ENCODE measurements at regions not wholly inside any gene's neighbourhood (a gene's known extent, or its start where the extent isn't known, plus 50 kb on each side); places are given as distances from the start of the nearest gene placed in this dataset.

- DNase-seq = no peak
These were observed 554.9 kb downstream of the TCERG1L start for GRCh38 chr10:130756651-130757050.

GRCh38 chr10:130757271-130757670 is 554.2 kb downstream of the TCERG1L start:
- no peak for DNase-seq

- DNase-seq = no peak
These were observed 553.6 kb downstream of the TCERG1L start for GRCh38 chr10:130757821-130758489.

GRCh38 chr10:130758529-130758928 is 553.0 kb downstream of the TCERG1L start:
- no peak for DNase-seq

GRCh38 chr10:130761032-130761575 is 550.4 kb downstream of the TCERG1L start:
- DNase-seq = no peak

DNA sequence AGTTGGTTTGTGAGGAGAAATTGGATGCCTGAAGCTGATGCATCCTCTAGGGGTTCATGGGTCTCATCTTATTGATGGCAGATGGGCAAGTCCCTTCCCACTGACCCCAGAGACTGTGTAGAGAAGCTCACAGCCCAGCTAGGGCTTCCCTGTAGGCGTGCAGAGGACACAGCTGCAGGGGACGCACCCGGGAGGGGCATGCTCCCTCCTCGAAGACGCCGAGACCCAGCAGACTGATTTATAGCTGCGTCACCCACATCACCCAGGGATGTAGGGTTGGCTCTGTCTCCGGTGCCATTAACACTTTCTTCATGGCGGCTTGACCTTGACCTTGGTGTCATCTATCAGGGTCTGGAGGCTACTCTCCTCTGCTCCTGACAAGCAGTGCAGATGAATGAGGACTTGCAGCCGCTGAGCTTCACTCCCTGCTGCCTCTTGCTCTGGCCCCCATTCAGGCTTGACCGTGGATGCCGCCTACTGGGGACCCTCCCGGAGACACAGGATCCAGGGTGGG is 549.7 kb downstream of the TCERG1L start:
- no peak for DNase-seq

DNA sequence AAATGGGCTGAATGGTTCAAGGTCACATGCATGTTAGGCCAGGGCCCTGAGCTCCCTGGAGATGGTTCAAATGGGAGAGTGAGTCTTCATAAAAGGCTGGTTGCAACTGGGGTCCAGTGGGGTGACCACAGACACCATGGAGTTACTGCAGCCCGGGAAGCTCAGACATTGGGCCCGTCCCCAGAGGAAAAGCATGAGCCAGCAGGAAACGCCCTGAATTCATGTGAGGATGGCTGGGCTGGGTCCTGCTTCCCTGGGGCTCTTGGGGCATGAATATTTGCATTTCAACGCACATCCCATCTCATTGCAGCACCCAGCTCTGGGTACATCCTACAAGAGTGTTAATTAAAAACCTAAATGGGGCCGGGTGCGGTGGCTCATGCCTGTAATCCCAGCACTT is 549.0 kb downstream of the TCERG1L start:
- DNase-seq = no peak

DNA sequence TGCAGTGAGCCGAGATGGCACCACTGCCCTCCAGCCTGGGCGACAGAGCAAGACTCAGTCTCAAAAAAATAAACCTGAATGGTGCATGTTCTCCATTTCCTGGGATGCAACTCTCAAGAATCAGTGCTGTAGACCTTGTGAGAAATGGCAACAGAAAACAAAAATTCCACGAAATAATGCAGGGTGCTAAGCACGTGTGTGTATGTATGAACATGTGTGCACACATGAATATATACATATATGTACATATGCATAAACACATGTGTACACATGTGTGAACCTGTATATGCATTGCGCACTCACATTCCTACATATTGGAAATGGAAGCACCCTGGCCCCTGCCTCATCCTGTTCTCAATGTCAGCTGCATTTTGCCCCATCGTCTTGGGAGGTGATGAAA is 548.5 kb downstream of the TCERG1L start:
- no peak for DNase-seq

DNA sequence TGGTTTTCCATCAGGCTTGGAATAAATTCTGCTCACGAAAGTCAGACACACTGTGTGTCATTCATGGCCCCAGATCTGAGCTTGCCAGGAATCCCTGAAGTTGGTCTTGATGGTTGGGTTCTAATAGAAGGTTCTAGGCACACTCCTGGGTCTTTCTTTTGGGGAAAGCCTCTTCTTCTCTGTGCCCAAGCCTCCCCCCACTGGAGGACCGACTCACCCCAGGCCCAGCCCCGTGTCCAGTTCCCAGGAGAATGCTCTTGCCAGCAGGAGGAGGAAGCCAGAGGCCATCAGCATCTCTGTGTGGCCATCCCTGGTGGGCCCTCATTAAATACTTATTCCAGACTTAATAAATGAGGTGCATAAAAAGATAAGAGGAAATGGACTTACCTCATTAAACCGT is 548.0 kb downstream of the TCERG1L start:
- DNase-seq = no peak

- no peak for DNase-seq
These were observed 546.9 kb downstream of the TCERG1L start for GRCh38 chr10:130764651-130765050.

- no peak for DNase-seq
These were observed 545.5 kb downstream of the TCERG1L start for GRCh38 chr10:130766071-130766470.

- no peak for DNase-seq
These were observed 544.3 kb downstream of the TCERG1L start for GRCh38 chr10:130767116-130767730.

GRCh38 chr10:130769146-130770017 is 542.1 kb downstream of the TCERG1L start:
- no peak for DNase-seq

- DNase-seq = no peak
These were observed 541.4 kb downstream of the TCERG1L start for GRCh38 chr10:130770018-130770630.

- DNase-seq = no peak
These were observed 540.0 kb downstream of the TCERG1L start for GRCh38 chr10:130771491-130771946.

- DNase-seq = no peak
These were observed 539.5 kb downstream of the TCERG1L start for GRCh38 chr10:130772056-130772455.

GRCh38 chr10:130772676-130773075 is 538.8 kb downstream of the TCERG1L start:
- no peak for DNase-seq

- DNase-seq = no peak
These were observed 537.6 kb downstream of the TCERG1L start for GRCh38 chr10:130773941-130774340.

DNA sequence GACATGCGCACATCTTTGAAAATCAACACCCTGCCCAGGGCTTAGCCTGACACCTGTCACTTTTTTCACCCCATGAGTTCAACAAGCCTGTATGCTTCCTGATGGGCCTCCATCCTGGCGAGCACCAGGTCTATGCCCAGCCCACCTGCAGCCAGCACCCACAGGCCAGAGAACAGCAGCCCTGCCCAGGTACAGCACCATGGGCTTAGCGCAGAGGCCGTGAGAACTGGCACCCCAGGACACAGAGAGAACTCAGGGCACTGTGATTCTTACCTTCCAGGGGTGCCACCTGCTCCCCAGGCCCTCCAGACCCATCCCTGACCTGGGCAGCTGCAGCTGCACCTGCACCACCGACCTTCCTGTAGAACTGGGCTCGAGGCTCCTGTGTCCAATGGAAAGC is 536.6 kb downstream of the TCERG1L start:
- DNase-seq = no peak

DNA sequence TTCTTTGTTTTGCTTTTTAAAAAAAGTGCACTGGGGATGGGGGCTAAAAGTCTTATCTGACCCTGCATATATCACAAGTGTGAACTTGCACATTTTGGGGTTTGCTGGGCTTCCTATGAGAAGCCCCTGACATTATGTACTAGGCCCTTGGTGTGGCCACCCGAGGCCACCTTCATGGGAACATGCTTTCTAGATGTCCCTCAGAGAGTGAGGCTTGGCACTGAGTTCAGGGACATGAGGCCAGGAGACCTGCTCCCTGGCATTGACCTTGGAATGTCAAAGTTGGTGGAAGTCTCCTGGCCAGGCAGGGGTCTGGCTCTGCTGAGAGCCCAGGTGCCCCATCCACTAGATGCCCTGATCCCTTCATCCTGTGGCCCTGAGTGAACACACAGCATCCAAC is 536.2 kb downstream of the TCERG1L start:
- DNase-seq = no peak

DNA sequence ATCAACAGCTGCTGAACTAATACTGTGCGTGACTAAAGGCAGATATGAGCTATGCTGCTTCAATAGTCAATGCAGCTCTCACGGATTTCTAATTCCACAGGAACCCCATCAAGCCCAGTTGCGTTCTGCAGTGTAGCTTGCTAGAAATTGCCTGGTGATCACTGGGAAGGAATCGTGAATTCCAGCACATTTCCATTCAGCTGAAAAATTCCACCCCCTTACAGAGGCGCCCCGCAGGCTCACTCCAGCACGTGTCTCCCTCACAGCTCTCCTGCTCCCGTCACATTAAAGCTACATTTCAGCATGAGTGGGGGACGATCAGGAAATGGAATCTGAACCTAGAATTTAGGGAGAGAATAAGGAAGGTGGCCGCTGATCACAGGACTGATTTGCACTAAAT is 534.8 kb downstream of the TCERG1L start:
- no peak for DNase-seq

DNA sequence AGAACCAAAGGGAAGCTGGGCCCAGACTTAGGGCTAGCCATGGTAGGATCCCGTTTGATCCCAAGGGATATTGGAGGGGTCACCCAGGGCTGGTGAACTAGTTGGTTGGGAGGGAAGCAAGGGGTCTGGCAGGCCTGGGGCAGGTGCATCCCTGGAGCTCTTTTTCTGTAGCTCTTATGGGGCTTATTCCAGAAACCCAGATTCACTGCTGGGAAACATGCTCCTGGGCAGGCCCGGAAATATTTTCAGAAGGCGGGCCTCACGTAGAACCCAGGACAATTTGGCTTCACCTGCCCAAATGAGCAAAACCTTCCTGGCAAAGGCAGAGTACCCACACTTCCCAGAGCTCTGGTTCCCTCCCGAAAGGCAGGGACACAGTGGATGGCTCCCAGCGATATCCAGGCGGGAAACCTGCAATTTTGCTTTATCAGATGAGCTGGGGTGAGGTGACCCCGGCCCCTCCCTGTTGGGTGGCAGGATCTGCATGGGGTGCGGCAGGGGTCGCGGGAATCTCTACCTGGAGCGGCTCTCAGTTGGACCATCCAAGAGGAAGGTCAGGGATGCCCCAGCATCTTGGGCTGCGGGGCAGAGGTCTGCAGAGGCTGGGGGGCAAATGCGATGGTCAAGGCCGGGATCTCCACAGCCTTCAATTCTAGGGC is 533.9 kb downstream of the TCERG1L start:
- DNase-seq = no peak
